Chondrocyte (in vitro differentiated cells): ENCODE measurements at regions not wholly inside any gene's neighbourhood (a gene's known extent, or its start where the extent isn't known, plus 50 kb on each side); places are given as distances from the start of the nearest gene placed in this dataset.

ENCODE experiments used
- DNase-seq: peaks from one replicate; pipeline ENCODE4 v3.0.0; 2021; ENCODE audit warnings: mixed read lengths, low spot score
- H3K27ac Mint-ChIP-seq: one replicate; pipeline ENCODE4 v1.8.0; 2021; ENCODE audit warnings: mild to moderate bottlenecking, moderate library complexity, mixed read lengths; ENCODE audit not compliant: unreplicated experiment
- H3K27me3 Mint-ChIP-seq: 2 replicates; pipeline ENCODE4 v1.8.0; 2021; ENCODE audit warnings: low read depth, mixed read lengths
- H3K36me3 Mint-ChIP-seq: 2 replicates; pipeline ENCODE4 v1.8.0; 2021; ENCODE audit warnings: low read depth, mixed read lengths
- H3K4me1 Mint-ChIP-seq: 2 replicates; pipeline ENCODE4 v1.8.0; 2021; ENCODE audit warnings: low read depth, mild to moderate bottlenecking, mixed read lengths
- H3K4me3 Mint-ChIP-seq: one replicate; pipeline ENCODE4 v1.8.0; 2021; ENCODE audit warnings: mild to moderate bottlenecking, moderate library complexity, mixed read lengths; ENCODE audit not compliant: unreplicated experiment
- H3K9me3 Mint-ChIP-seq: 2 replicates; pipeline ENCODE4 v1.8.0; 2021; ENCODE audit warnings: low read depth, mixed read lengths
- TF ChIP-seq, protein P1 (sequence below): fragments of 200-600 bp; sonication (generic); IDR thresholded peaks from 2 replicates; pipeline ENCODE4 v1.5.0; 2021; ENCODE audit warnings: antibody characterized with exemption, mild to moderate bottlenecking, moderate library complexity

DNA sequence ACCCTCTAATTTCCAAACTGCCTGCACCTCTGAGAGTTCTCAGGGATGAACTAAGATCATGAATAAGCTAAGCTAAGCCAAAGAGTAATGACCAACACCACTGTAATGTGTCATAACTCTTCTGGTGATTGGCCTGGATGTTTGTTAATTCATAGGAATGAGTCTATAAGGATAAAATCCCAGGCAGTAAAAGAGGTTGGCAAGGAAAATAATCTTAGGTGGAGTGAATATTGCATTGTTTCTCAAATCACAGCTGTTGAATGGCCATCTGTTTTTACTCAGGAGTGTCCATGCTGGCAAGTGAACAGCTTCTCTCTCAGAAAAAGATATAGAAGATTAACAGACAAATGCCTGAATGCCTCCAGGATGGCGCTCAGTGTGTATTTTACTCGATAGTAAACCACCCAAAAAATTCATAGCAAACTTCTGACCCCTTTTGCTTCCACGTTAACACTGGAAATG lies 60.8 kb upstream of the GLS start:
- DNase-seq, result no peak

DNA sequence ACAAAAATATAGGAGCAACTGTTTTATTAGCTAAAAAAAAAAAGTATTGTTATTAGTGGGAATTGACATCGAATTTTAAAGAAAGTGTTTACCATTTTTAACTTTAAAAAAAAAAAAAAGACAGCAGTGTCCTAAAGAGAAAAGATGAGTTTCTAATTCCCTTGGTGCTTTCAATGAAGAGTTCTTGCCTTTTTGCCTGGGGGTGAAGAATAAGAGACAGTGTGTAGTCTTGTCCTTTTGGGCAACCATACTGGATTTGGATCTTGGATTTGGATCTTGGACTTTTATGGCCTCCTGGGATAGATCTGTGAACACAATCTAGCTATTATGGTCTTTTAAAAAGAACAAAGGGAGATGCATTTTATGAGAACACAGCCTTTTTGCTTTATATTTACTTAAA lies 60.2 kb upstream of the GLS start:
- TF ChIP-seq, protein P1, sequence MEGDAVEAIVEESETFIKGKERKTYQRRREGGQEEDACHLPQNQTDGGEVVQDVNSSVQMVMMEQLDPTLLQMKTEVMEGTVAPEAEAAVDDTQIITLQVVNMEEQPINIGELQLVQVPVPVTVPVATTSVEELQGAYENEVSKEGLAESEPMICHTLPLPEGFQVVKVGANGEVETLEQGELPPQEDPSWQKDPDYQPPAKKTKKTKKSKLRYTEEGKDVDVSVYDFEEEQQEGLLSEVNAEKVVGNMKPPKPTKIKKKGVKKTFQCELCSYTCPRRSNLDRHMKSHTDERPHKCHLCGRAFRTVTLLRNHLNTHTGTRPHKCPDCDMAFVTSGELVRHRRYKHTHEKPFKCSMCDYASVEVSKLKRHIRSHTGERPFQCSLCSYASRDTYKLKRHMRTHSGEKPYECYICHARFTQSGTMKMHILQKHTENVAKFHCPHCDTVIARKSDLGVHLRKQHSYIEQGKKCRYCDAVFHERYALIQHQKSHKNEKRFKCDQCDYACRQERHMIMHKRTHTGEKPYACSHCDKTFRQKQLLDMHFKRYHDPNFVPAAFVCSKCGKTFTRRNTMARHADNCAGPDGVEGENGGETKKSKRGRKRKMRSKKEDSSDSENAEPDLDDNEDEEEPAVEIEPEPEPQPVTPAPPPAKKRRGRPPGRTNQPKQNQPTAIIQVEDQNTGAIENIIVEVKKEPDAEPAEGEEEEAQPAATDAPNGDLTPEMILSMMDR, result no peak
- H3K4me3 Mint-ChIP-seq, result no peak overlapping the region
- peaks cover 7% of the 10 kb centered on the region for H3K4me1 Mint-ChIP-seq
- H3K9me3 Mint-ChIP-seq, result peaks cover 14% of the 10 kb centered on the region
- H3K36me3 Mint-ChIP-seq, result no peaks in the 10 kb centered on the region
- H3K27ac Mint-ChIP-seq, result no peak overlapping the region
- no peak for DNase-seq
- no peaks in the 10 kb centered on the region for H3K27me3 Mint-ChIP-seq

More for the DNA sequence above, 60.8 kb upstream of the GLS start:
- Mint-ChIP-seq H3K4me1 (peaks cover 7% of the 10 kb centered on the region), H3K27me3 (no peaks in the 10 kb centered on the region), H3K36me3 (no peaks in the 10 kb centered on the region), H3K4me3 (no peak overlapping the region), H3K27ac (no peak overlapping the region), H3K9me3 (peaks cover 14% of the 10 kb centered on the region)
- TF ChIP-seq, protein P1, result no peak

DNA sequence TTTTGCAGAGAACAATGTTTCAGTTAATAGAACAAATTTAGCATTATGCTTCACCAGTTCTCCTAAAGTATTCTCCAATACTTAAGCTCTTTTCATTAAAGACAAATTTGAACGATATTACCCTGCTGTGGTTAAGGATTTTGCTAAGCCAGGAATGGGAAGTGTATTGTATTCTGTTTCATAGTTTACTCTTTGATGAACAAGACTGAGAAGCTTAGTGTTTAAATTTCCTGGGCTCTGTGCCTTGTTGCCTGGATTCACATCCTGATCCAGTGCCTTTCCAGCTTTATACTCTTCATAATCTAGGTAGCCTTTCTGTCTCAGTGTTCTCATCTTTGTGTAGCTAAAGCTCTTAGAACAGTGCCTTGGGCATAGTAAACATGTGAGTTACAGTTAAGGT lies 58.6 kb upstream of the GLS start:
- DNase-seq, result no peak
- Mint-ChIP-seq H3K4me3 (no peak overlapping the region), H3K27ac (no peak overlapping the region), H3K9me3 (peaks cover 8% of the 10 kb centered on the region), H3K4me1 (peaks cover 7% of the 10 kb centered on the region), H3K27me3 (no peaks in the 10 kb centered on the region), H3K36me3 (no peaks in the 10 kb centered on the region)
- TF ChIP-seq, protein P1, result no peak

DNA sequence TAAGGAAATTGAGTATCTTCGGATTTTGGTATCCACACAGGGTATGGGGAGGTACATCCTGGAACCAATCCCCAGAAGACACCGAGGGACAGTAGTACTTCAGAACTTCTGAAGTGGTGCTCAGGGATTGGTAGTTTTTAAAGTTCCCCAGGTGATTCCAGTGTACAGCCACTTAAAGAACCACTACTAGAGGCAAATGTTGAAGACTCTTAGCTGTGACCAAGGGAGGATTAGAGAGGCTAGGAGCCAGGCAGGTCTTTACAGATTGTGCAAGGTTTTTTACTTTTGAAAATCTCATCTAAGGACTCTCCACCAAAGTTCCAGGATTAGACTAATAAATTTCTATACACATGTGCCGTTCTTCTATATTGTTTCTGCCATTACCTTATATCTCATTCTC lies 52.9 kb upstream of the GLS start:
- H3K27ac Mint-ChIP-seq, result no peak overlapping the region
- no peaks in the 10 kb centered on the region for H3K27me3 Mint-ChIP-seq
- TF ChIP-seq, protein P1, result no peak
- no peak overlapping the region for H3K4me3 Mint-ChIP-seq
- DNase-seq, result no peak
- no peaks in the 10 kb centered on the region for H3K4me1 Mint-ChIP-seq
- H3K36me3 Mint-ChIP-seq, result no peaks in the 10 kb centered on the region
- H3K9me3 Mint-ChIP-seq, result peaks cover 6% of the 10 kb centered on the region

DNA sequence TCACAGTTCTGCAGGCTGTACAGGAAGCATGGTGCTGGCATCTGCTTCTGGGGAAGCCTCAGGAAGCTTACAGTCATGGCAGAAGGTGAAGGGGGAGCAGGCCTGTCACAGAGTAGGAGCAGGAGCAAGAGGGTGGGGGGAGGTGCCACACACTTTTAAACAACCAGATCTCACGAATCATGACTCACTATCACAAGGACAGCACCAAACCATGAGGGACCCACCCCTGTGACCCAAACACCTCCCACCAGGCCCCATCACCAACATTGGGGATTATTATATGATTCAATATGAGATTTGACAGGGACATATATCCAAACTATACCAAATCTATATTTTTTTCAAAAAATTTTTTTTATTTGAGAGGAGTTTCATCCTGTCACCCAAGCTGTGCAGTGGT lies 51.0 kb upstream of the GLS start:
- Mint-ChIP-seq H3K27ac (no peak overlapping the region), H3K36me3 (no peaks in the 10 kb centered on the region), H3K4me3 (no peak overlapping the region), H3K9me3 (peaks cover 2% of the 10 kb centered on the region), H3K4me1 (peaks cover 9% of the 10 kb centered on the region), H3K27me3 (no peaks in the 10 kb centered on the region)
- no peak for DNase-seq
- TF ChIP-seq, protein P1, result no peak
